Heart right ventricle (tissue), 16 donors: ENCODE measurements at regions not wholly inside any gene's neighbourhood (a gene's known extent, or its start where the extent isn't known, plus 50 kb on each side); places are given as distances from the start of the nearest gene placed in this dataset.

Source experiments
- ATAC-seq, 8 donors: fragments of 200-7000 bp; cut with Tn5 transposase; one replicate each; pipeline ENCODE4 v1.9.1; 2020; ENCODE audit warnings: mild to moderate bottlenecking in 8 of 8, moderate library complexity in 8 of 8, moderate number of reproducible peaks in 1 of 8
- DNase-seq, 2 donors: peaks; one replicate each; pipeline ENCODE4 v3.0.0-alpha.2; 2020
- H3K27ac ChIP-seq, 10 donors: fragments of 200-600 bp; sonication (generic) in 2 of 10; one replicate each; pipeline versions ENCODE4 v1.5.0 to v1.8.0; 2020 to 2022; ENCODE audit warnings: mild to moderate bottlenecking in 3 of 10
- H3K27me3 ChIP-seq, 7 donors: fragments of 200-600 bp; one replicate each; pipeline ENCODE4 v1.8.0; 2021 to 2022; ENCODE audit warnings: mild to moderate bottlenecking in 2 of 7
- H3K36me3 ChIP-seq, 9 donors: fragments of 200-600 bp; sonication (generic) in 1 of 9; one replicate each; pipeline versions ENCODE4 v1.5.0 to v1.8.0; 2020 to 2022; ENCODE audit warnings: mild to moderate bottlenecking in 2 of 9
- H3K4me1 ChIP-seq, 9 donors: fragments of 200-600 bp; sonication (generic) in 1 of 9; one replicate each; pipeline versions ENCODE4 v1.5.0 to v1.8.0; 2020 to 2022; ENCODE audit warnings: mild to moderate bottlenecking in 4 of 9
- H3K4me3 ChIP-seq, 10 donors: fragments of 200-600 bp; sonication (generic) in 2 of 10; one replicate each; pipeline versions ENCODE4 v1.5.0 to v1.8.0; 2020 to 2022; ENCODE audit warnings: mild to moderate bottlenecking in 7 of 10, moderate library complexity in 2 of 10
- H3K9me3 ChIP-seq, 11 donors: fragments of 200-600 bp in 10 of 11; sonication (generic) in 2 of 11; one replicate each; pipeline versions ENCODE4 v1.5.0 to v1.8.0; 2013 to 2022; ENCODE audit warnings: mild to moderate bottlenecking in 2 of 11, control low read depth in 1 of 11, moderate library complexity in 1 of 11
- CTCF ChIP-seq, 9 donors: fragments of 200-600 bp; sonication (generic) in 2 of 9; IDR thresholded peaks; one replicate each; pipeline versions ENCODE4 v1.5.0 to v1.8.0; 2021 to 2022; ENCODE audit warnings: antibody characterized with exemption in 9 of 9, mild to moderate bottlenecking in 5 of 9, moderate library complexity in 1 of 9
- WGBS, 2 donors: extraction: QIAGEN DNeasy Blood & Tissue Kit; methylation state at CpG; one replicate each; pipeline ENCODE4 v1.1.7; 2013; ENCODE audit warnings: inconsistent platforms in 1 of 2; 5-methylcytosine and 5-hydroxymethylcytosine counted together
- intact Hi-C, 10 donors: fragments of 100-400 bp; cut with DNase I; formaldehyde crosslinking; loops; one replicate each; pipeline versions ENCODE4 v1.11.1 to v1.14.2; 2022
- donor health status: Arrhythmogenic right ventricular cardiomyopathy.
- donor health status: ischemic (EF 13 %, LVEDD 7.1; RV severe dilation, severe dysfunction).
- donor health status: healthy with polysubstance abuse.
- donor health status: DM: no; HTN: yes; CAD: no.
- donor health status: DM: no; HTN: no; CAD: no.
- donor health status: ischemic (EF 25% LVEDD 6.9; RV normal size, moderate dysfunction).
- donor health status: ischemic (EF 25% LVEDD 5.7; RV mildly dilated, moderate dysfunction).
- donor health status: healthy.
- donor health status: DM: yes; HTN: yes; CAD: no.
- donor health status: Ischemic cardiomyopathy.
- donor health status: ischemic (EF 35%, LVEDD 5.7; RV mildly dilated, moderate dysfunction).
- donor health status: nonischemic (EF 11% LVEDD 7.7; RV severe dilation, severe dysfunction).
- donor health status: DM: yes; HTN: yes; CAD: no.
- donor health status: PGD.
- donor health status: ischemic (EF 29% LVEDD 5.4; RV normal size, mild dysfunction).
- donor health status: nonischemic (EF 23%, LVEDD 6.1; RV moderate dilation, normal function).

DNA sequence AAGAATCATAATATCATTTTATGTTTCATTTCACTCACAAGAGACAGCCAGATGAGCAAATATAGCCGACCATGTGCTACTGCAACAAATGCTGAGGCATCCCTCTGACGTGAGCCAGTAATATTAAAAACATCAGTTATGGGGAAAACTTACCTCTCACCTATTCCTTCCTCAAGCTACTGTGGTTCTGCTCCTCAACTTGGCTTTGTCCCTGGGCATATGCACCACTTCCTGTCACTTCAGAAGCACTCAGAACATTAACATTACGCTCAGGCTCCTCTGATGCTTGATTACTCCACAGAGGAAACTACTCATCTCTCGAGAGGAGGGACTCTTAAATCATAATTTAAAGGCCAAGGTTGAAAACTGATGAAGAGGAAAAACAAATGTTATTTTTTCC lies 457.0 kb upstream of the ALCAM start:
- Histone ChIP-seq H3K4me1 (no peaks in the 10 kb centered on the region), H3K27ac (no peak overlapping the region), H3K9me3 (no peaks in the 10 kb centered on the region), H3K4me3 (no peak overlapping the region), H3K27me3 (no peaks in the 10 kb centered on the region), H3K36me3 (no peaks in the 10 kb centered on the region)
- ATAC-seq, result no peak
- intact Hi-C loops, result no loop called here
- WGBS, 2 donors, result 52 to 71% methylated on average over 4 of the region's 4 CpGs
- no peak for DNase-seq
- no peak for TF ChIP-seq CTCF (IDR thresholded peaks at IDR 0.05)

DNA sequence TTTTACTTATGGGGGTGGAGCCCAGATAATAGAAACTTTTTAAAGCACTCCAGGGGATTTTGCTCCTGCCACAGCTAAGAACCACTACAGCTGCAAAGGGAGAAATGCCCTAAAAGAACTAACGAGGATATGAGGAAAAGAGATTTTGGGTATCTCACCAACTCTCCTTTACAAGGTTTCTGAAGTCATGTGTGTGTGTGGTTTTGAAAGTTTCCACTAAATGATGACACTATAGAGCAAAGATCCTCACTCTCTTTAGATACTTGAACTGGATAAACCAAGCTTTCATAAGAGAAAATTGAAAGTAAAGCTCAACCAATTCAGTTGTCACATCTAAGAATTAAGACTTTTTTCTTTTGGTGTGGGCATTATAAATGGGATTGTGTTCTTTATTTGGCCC lies 455.3 kb upstream of the ALCAM start:
- H3K9me3 ChIP-seq, result no peaks in the 10 kb centered on the region
- no peak overlapping the region for H3K27ac ChIP-seq
- 46 to 54% methylated on average over 1 of the region's 1 CpG for WGBS, 2 donors
- no peak for ATAC-seq
- H3K27me3 ChIP-seq, result no peaks in the 10 kb centered on the region
- intact Hi-C loops, result no loop called here
- H3K36me3 ChIP-seq, result no peaks in the 10 kb centered on the region
- no peak for TF ChIP-seq CTCF (IDR thresholded peaks at IDR 0.05)
- H3K4me3 ChIP-seq, result no peak overlapping the region
- no peaks in the 10 kb centered on the region for H3K4me1 ChIP-seq
- no peak for DNase-seq

GRCh38 chr3:104916971-104917370 lies 449.7 kb upstream of the ALCAM start:
- Histone ChIP-seq H3K36me3 (no peaks in the 10 kb centered on the region), H3K27ac (no peak overlapping the region), H3K4me1 (no peaks in the 10 kb centered on the region), H3K9me3 (peaks cover 0 to 17% (median 0%) of the 10 kb centered on the region in 11 donors), H3K4me3 (no peak overlapping the region), H3K27me3 (no peaks in the 10 kb centered on the region)
- intact Hi-C loops, result no loop called here
- no peak for DNase-seq
- 48 to 56% methylated on average over 1 of the region's 1 CpG for WGBS, 2 donors
- ATAC-seq, result no peak
- TF ChIP-seq CTCF (IDR thresholded peaks at IDR 0.05), result no peak

DNA sequence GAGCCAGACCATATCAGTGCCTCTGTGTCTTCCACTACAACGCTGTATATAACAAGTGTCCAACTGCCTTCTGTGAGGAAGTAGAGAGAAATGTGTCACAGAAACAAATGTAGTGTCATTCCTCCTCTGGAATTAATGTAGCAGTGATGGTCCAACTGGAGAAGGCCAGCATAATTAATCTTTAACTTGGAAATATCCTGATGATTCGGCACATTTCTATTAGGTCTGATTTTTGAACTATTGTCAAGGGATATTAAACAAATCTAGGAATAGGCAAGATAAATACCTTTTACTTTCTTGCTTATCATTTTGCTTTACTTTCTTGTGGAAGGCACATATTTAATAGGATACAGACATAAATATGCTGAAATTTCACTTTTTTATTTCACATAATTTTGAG lies 446.2 kb upstream of the ALCAM start:
- H3K27me3 ChIP-seq, result no peaks in the 10 kb centered on the region
- H3K9me3 ChIP-seq, result peaks cover 0 to 17% (median 0%) of the 10 kb centered on the region in 11 donors
- H3K4me3 ChIP-seq, result no peak overlapping the region
- H3K36me3 ChIP-seq, result no peaks in the 10 kb centered on the region
- intact Hi-C loops, result no loop called here
- no peak overlapping the region for H3K27ac ChIP-seq
- H3K4me1 ChIP-seq, result no peaks in the 10 kb centered on the region
- no peak for TF ChIP-seq CTCF (IDR thresholded peaks at IDR 0.05)
- WGBS, 2 donors, result 64 to 95% methylated on average over 2 of the region's 2 CpGs
- ATAC-seq (no peak), DNase-seq (no peak)

- DNase-seq, result no peak
- Histone ChIP-seq H3K36me3 (no peaks in the 10 kb centered on the region), H3K4me3 (no peak overlapping the region), H3K4me1 (no peaks in the 10 kb centered on the region), H3K27ac (no peak overlapping the region), H3K9me3 (peaks cover 0 to 5% (median 0%) of the 10 kb centered on the region in 11 donors), H3K27me3 (no peaks in the 10 kb centered on the region)
- no peak for TF ChIP-seq CTCF (IDR thresholded peaks at IDR 0.05)
- intact Hi-C loops, result no loop called here
- 82 to 87% methylated on average over 3 of the region's 3 CpGs for WGBS, 2 donors
- no peak for ATAC-seq
Observed at GRCh38 chr3:104933972-104934371, 432.7 kb upstream of the ALCAM start.
